ENCODE measurements at regions not wholly inside any gene's neighbourhood (a gene's known extent, or its start where the extent isn't known, plus 50 kb on each side); places are given as distances from the start of the nearest gene placed in this dataset.

GRCh38 chr13:105595471-105595870 is 940.0 kb downstream of the EFNB2 start:
- POLR2A ChIA-PET (ENCODE audit: partially characterized antibody) = no interaction called here
- Histone ChIP-seq H4K5ac (ENCODE audit: insufficient read length, low read depth, low read length) (no peak overlapping the region), H2AK5ac (ENCODE audit: low read depth, low read length) (no peak overlapping the region), H3K23ac (ENCODE audit: insufficient read length) (no peak overlapping the region), H3K27me3 (replicated peaks in 1 of 4; ENCODE audit: control insufficient read depth in 3 of 4, extremely low read depth in 1 of 4, insufficient read depth in 3 of 4, low read length in 3 of 4) (no peaks in the 10 kb centered on the region), H3K18ac (ENCODE audit: extremely low read depth, low read length) (no peak overlapping the region), H3K14ac (ENCODE audit: insufficient read length) (no peak overlapping the region), H3K79me1 (ENCODE audit: low read depth, low read length) (no peaks in the 10 kb centered on the region), H4K91ac (replicated peaks; ENCODE audit: insufficient read length, low read length) (no peak overlapping the region), H3K36me3 (ENCODE audit: control insufficient read depth in 2 of 4, insufficient read depth in 4 of 4, low read length in 3 of 4) (no peaks in the 10 kb centered on the region), H3K79me2 (ENCODE audit: control insufficient read depth in 1 of 2, insufficient read depth in 2 of 2, low read length in 2 of 2) (no peaks in the 10 kb centered on the region), H2AFZ (ENCODE audit: low read length) (no peak overlapping the region), H2BK15ac (ENCODE audit: low read length) (no peak overlapping the region), H4K20me1 (replicated peaks in 1 of 2; ENCODE audit: control insufficient read depth in 1 of 2, insufficient read depth in 2 of 2, low read length in 2 of 2) (no peaks in the 10 kb centered on the region), H2BK12ac (ENCODE audit: low read depth, low read length) (no peak overlapping the region), H3K4me2 (ENCODE audit: insufficient read depth in 1 of 2, low read depth in 2 of 2, low read length in 2 of 2) (no peak overlapping the region), H3K56ac (replicated peaks; ENCODE audit: insufficient read length, low read depth, low read length) (no peak overlapping the region), H3K4me1 (replicated peaks in 1 of 4; ENCODE audit: control insufficient read depth in 3 of 4, insufficient read depth in 4 of 4, low read length in 3 of 4) (no peaks in the 10 kb centered on the region), H2BK120ac (replicated peaks; ENCODE audit: low read depth, low read length) (no peak overlapping the region), H2BK20ac (ENCODE audit: low read length) (no peak overlapping the region), H3K9ac (replicated peaks in 1 of 4; ENCODE audit: extremely low read depth in 1 of 4, low read depth in 3 of 4, low read length in 3 of 4) (no peak overlapping the region), H3K4ac (replicated peaks; ENCODE audit: insufficient read length, low read depth, low read length) (no peak overlapping the region), H3K4me3 (ENCODE audit: extremely low read depth in 1 of 4, insufficient read depth in 2 of 4, low read depth in 3 of 4, low read length in 4 of 4) (no peak overlapping the region), H2BK5ac (ENCODE audit: low read depth, low read length) (no peak overlapping the region), H3K23me2 (ENCODE audit: low read depth, low read length) (no peaks in the 10 kb centered on the region), H4K8ac (ENCODE audit: extremely low read depth, insufficient read depth, low read length) (no peak overlapping the region), H3K27ac (ENCODE audit: low read depth, low read length) (no peak overlapping the region), H3K9me3 (ENCODE audit: insufficient read depth in 2 of 2, low read depth in 1 of 2, low read length in 1 of 2) (no peaks in the 10 kb centered on the region)
- CTCF ChIA-PET (ENCODE audit: partially characterized antibody) = no interaction called here
- FAIRE-seq = no peak
- no peak for DNase-seq (ENCODE audit: low read depth in 1 of 2, low spot score in 2 of 2)
- 96% methylated on average over 4 of the region's 4 CpGs; no CpG with 5 or more reads in 1 of the 2 experiments for WGBS, 2 experiments (ENCODE audit: extremely low coverage in 1 of 2, insufficient coverage in 1 of 2, insufficient read length in 1 of 2, insufficient replicate concordance in 2 of 2, low coverage in 1 of 2, low lambda C conversion rate in 2 of 2, missing lambda C conversion rate in 1 of 2)
- TF ChIP-seq NRF1 (IDR thresholded peaks at IDR 0.05; ENCODE audit: low read depth, low read length) (no peak), SIRT6 (IDR thresholded peaks at IDR 0.05; ENCODE audit: low read length) (no peak), JUN (IDR thresholded peaks at IDR 0.05; ENCODE audit: low read depth, low read length) (no peak), KDM5A (IDR thresholded peaks at IDR 0.05; ENCODE audit: low read length) (no peak), SRF (IDR thresholded peaks at IDR 0.05; ENCODE audit: low read depth, low read length) (no peak), TEAD4 (IDR thresholded peaks at IDR 0.05; ENCODE audit: low read depth, low read length) (no peak), GABPA (IDR thresholded peaks at IDR 0.05; ENCODE audit: borderline replicate concordance, insufficient read depth, low read length) (no peak), RNF2 (IDR thresholded peaks at IDR 0.05; ENCODE audit: borderline replicate concordance, low read depth, low read length, missing control alignments, poor library complexity, severe bottlenecking) (no peak), SP1 (IDR thresholded peaks at IDR 0.05; ENCODE audit: low read depth, low read length) (no peak), CBX8 (IDR thresholded peaks at IDR 0.05; ENCODE audit: borderline replicate concordance, low read depth, low read length) (no peak), SP2 (IDR thresholded peaks at IDR 0.05; ENCODE audit: low read length) (no peak), KDM1A (IDR thresholded peaks at IDR 0.05; ENCODE audit: borderline replicate concordance, low read length) (no peak), EP300 (IDR thresholded peaks at IDR 0.05; ENCODE audit: borderline replicate concordance in 1 of 2, low read depth in 2 of 2, low read length in 2 of 2) (no peak)
